NCI-H187 treated with DMSO at 0.1 percent for 48 hours (cell line): ENCODE measurements at regions not wholly inside any gene's neighbourhood (a gene's known extent, or its start where the extent isn't known, plus 50 kb on each side); places are given as distances from the start of the nearest gene placed in this dataset.
"Not testable (repeated sequence)": the region's sequence is repeated elsewhere in the genome, so short reads cannot be mapped to it uniquely, and the experiment has no call there.

Experiments
- DNase-seq: peaks from one replicate; lab custom pipeline; 2025; lab: John Stamatoyannopoulos, UW

GRCh38 chrX:111041018-111041462 is 55.0 kb upstream of the PAK3 start:
- DNase-seq, result no peak

GRCh38 chrX:111040377-111041017 is 55.5 kb upstream of the PAK3 start:
- no peak for DNase-seq

- no peak for DNase-seq
Observed at GRCh38 chrX:111039606-111040005, 56.4 kb upstream of the PAK3 start.

GRCh38 chrX:111035991-111036390 is 60.0 kb upstream of the PAK3 start:
- no peak for DNase-seq

GRCh38 chrX:111035256-111035655 is 60.7 kb upstream of the PAK3 start:
- DNase-seq, result no peak

GRCh38 chrX:111022998-111023397 is 73.0 kb upstream of the PAK3 start:
- DNase-seq, result not testable (repeated sequence)

GRCh38 chrX:111020283-111020682 is 75.7 kb upstream of the PAK3 start:
- DNase-seq, result no peak

GRCh38 chrX:111013778-111014455 is 82.1 kb upstream of the PAK3 start:
- no peak for DNase-seq

- DNase-seq, result peak; percentile 57
Observed at GRCh38 chrX:111010111-111010510, 85.9 kb upstream of the PAK3 start.

GRCh38 chrX:111009256-111009655 is 86.7 kb upstream of the PAK3 start:
- no peak for DNase-seq

GRCh38 chrX:111008126-111008525 is 87.9 kb upstream of the PAK3 start:
- no peak for DNase-seq

GRCh38 chrX:111007238-111007637 is 88.8 kb upstream of the PAK3 start:
- DNase-seq, result no peak

GRCh38 chrX:111006116-111006515 is 89.9 kb upstream of the PAK3 start:
- no peak for DNase-seq

- no peak for DNase-seq
Observed at GRCh38 chrX:111005166-111005565, 90.8 kb upstream of the PAK3 start.

GRCh38 chrX:111003118-111003517 is 92.9 kb upstream of the PAK3 start:
- DNase-seq, result no peak

GRCh38 chrX:110992611-110993010 is 103.4 kb upstream of the PAK3 start:
- DNase-seq, result no peak

- DNase-seq, result no peak
Observed at GRCh38 chrX:110989869-110990268, 106.1 kb upstream of the PAK3 start.

- no peak for DNase-seq
Observed at GRCh38 chrX:110989447-110989846, 106.5 kb upstream of the PAK3 start.

GRCh38 chrX:110987292-110987691 is 108.7 kb upstream of the PAK3 start:
- no peak for DNase-seq

- no peak for DNase-seq
Observed at GRCh38 chrX:110985470-110985869, 110.5 kb upstream of the PAK3 start.

GRCh38 chrX:110983024-110983423 is 113.0 kb upstream of the PAK3 start:
- DNase-seq, result no peak

- DNase-seq, result no peak
Observed at GRCh38 chrX:110966839-110967238, 129.2 kb upstream of the PAK3 start.

GRCh38 chrX:110966091-110966454 is 129.9 kb upstream of the PAK3 start:
- no peak for DNase-seq
